HepG2 (cell line): ENCODE measurements at regions not wholly inside any gene's neighbourhood (a gene's known extent, or its start where the extent isn't known, plus 50 kb on each side); places are given as distances from the start of the nearest gene placed in this dataset.

ENCODE experiments used
- CREB1 ChIP-seq, 2 experiments: fragments of 450-650 bp in 1 of 2; IDR thresholded peaks; 2 replicates each; pipeline ENCODE4 v1.6.1; 2016 to 2017; ENCODE audit warnings: control low read depth in 1 of 2, mild to moderate bottlenecking in 1 of 2, missing compliant biosample characterization in 1 of 2, missing genetic modification characterization in 1 of 2
- GPN1 ChIP-seq: sonication (generic); formaldehyde crosslinking; IDR thresholded peaks from 2 replicates; pipeline ENCODE4 v1.5.1; 2020; ENCODE audit warnings: missing genetic modification reagents, borderline replicate concordance
- SP1 ChIP-seq, 2 experiments: fragments of 450-650 bp in 1 of 2; sonication (generic) in 1 of 2; formaldehyde crosslinking in 1 of 2; IDR thresholded peaks; 2 replicates each; pipeline versions ENCODE4 v1.4.0 to v1.6.1; 2016 to 2020; ENCODE audit warnings: missing genetic modification reagents in 1 of 2
- ZNF354B ChIP-seq: sonication (generic); formaldehyde crosslinking; IDR thresholded peaks from 2 replicates; pipeline ENCODE4 v1.8.0; 2022; ENCODE audit warnings: mild to moderate bottlenecking, missing genetic modification reagents
- ZNF777 ChIP-seq: sonication (generic); formaldehyde crosslinking; IDR thresholded peaks from 2 replicates; pipeline ENCODE4 v1.4.0; 2020; ENCODE audit warnings: missing genetic modification reagents

GRCh38 chr2:133936601-133937000 lies 317.3 kb upstream of the MGAT5 start:
- no peak for TF ChIP-seq SP1 (IDR thresholded peaks at IDR 0.05)
- no peak for TF ChIP-seq SP1 (CRISPR knock-in tag; IDR thresholded peaks at IDR 0.05)
- no peak for TF ChIP-seq ZNF354B (CRISPR knock-in tag)
- no peak for TF ChIP-seq GPN1 (CRISPR knock-in tag)
- TF ChIP-seq CREB1 (IDR thresholded peaks at IDR 0.05) = no peak
- no peak for TF ChIP-seq CREB1 (CRISPR knock-in tag; IDR thresholded peaks at IDR 0.05)
- no peak for TF ChIP-seq ZNF777
